ENCODE measurements at regions not wholly inside any gene's neighbourhood (a gene's known extent, or its start where the extent isn't known, plus 50 kb on each side); places are given as distances from the start of the nearest gene placed in this dataset.

- Mint-ChIP-seq H3K4me1 (ENCODE audit: low read depth) (no peaks in the 10 kb centered on the region), H3K9me3 (no peaks in the 10 kb centered on the region), H3K27ac (no peak overlapping the region), H3K27me3 (ENCODE audit: low read depth) (peaks cover 12% of the 10 kb centered on the region), H3K4me3 (no peak overlapping the region), H3K36me3 (ENCODE audit: low read depth) (no peaks in the 10 kb centered on the region)
- DNase-seq (ENCODE audit: low spot score): no peak
These were observed 170.6 kb upstream of the DCN start for GRCh38 chr12:91353266-91353665.

DNA sequence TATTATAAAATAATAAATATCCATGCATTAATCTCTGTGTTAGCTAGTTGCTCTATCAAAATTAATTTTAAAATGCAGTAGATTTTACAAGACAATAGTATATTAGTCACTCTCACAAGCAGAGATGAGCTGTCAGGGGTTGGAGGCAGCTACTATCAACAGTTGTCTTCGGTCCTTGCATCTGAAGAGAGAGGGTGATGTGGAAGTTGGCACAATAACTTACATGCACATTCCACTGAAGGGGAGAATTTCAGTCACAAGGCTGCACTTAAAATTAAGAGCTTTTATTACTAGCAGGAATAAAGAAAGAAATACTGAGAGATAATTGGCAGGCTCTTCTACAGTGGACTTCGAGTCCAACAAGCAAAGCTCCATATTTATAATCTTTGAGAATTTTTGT is 166.9 kb upstream of the DCN start:
- no peaks in the 10 kb centered on the region for H3K36me3 Mint-ChIP-seq (ENCODE audit: low read depth)
- H3K27me3 Mint-ChIP-seq (ENCODE audit: low read depth): peaks cover 3% of the 10 kb centered on the region
- no peak for DNase-seq (ENCODE audit: low spot score)
- no peaks in the 10 kb centered on the region for H3K4me1 Mint-ChIP-seq (ENCODE audit: low read depth)
- H3K27ac Mint-ChIP-seq: no peak overlapping the region
- H3K4me3 Mint-ChIP-seq: no peak overlapping the region
- H3K9me3 Mint-ChIP-seq: no peaks in the 10 kb centered on the region

DNA sequence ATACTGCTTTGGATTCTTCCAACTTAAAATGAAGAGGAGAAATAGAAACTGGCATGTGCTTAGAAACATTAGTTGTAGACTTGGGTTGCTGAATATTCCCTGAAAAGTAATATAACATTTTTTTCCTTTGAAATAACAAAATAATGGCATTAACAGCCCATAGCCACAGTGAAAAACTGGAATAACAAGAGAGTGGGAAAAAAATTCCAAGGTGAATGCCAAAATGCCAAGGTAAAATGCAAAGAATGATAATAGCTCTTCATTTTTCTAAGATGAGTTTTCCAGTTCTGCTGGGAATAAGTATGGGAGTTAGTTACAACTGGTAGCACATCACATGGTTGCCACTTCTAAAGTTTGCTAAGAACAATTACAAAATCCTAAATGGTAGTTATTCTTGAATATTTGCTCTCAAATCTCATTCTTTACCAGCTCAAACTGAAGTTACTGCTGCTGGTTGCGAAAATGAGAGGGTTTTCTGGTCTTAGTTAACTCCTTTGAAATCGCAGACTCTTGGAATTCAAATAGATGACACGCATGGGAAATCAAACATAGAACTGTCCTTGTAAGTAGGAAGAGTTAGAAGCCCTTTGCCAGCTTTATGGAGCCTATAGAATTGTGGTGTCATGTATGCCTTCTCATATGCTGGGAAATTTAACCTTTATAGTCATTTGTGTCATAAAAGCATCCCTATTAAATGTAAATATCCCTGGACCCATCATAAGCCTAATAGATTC is 165.0 kb upstream of the DCN start:
- H3K27me3 Mint-ChIP-seq (ENCODE audit: low read depth): no peaks in the 10 kb centered on the region
- no peaks in the 10 kb centered on the region for H3K4me1 Mint-ChIP-seq (ENCODE audit: low read depth)
- no peak overlapping the region for H3K27ac Mint-ChIP-seq
- H3K9me3 Mint-ChIP-seq: no peaks in the 10 kb centered on the region
- H3K4me3 Mint-ChIP-seq: no peak overlapping the region
- no peaks in the 10 kb centered on the region for H3K36me3 Mint-ChIP-seq (ENCODE audit: low read depth)
- DNase-seq (ENCODE audit: low spot score): no peak

- no peaks in the 10 kb centered on the region for H3K4me1 Mint-ChIP-seq (ENCODE audit: low read depth)
- H3K27me3 Mint-ChIP-seq (ENCODE audit: low read depth): no peaks in the 10 kb centered on the region
- no peak for DNase-seq (ENCODE audit: low spot score)
- no peak overlapping the region for H3K4me3 Mint-ChIP-seq
- H3K9me3 Mint-ChIP-seq: no peaks in the 10 kb centered on the region
- no peaks in the 10 kb centered on the region for H3K36me3 Mint-ChIP-seq (ENCODE audit: low read depth)
- H3K27ac Mint-ChIP-seq: no peak overlapping the region
These were observed 164.2 kb upstream of the DCN start for GRCh38 chr12:91346827-91347226.

DNA sequence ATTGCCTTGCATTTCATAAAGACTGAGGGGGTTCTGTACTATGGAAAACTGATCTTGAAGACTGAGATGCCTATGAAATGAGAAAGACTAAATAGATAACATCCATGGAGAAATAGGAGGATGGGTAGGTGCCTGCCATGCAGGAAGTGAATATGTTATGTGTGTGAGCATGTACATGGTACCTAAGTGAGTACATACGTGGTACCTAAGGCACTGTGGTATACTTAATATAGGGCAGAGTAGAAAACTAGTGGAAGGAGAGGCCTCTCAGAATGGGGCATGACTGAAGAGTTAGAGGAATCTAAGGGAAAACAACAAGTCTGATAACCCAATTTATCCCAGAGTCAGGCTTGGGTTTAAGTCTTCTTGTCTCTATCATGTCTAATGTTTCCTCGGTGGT is 161.8 kb upstream of the DCN start:
- Mint-ChIP-seq H3K36me3 (ENCODE audit: low read depth) (no peaks in the 10 kb centered on the region), H3K9me3 (no peaks in the 10 kb centered on the region), H3K27me3 (ENCODE audit: low read depth) (no peaks in the 10 kb centered on the region), H3K27ac (no peak overlapping the region), H3K4me1 (ENCODE audit: low read depth) (no peaks in the 10 kb centered on the region), H3K4me3 (no peak overlapping the region)
- no peak for DNase-seq (ENCODE audit: low spot score)

GRCh38 chr12:91343010-91343409 is 160.4 kb upstream of the DCN start:
- Mint-ChIP-seq H3K4me1 (ENCODE audit: low read depth) (no peaks in the 10 kb centered on the region), H3K9me3 (no peaks in the 10 kb centered on the region), H3K27ac (no peak overlapping the region), H3K27me3 (ENCODE audit: low read depth) (no peaks in the 10 kb centered on the region), H3K36me3 (ENCODE audit: low read depth) (no peaks in the 10 kb centered on the region), H3K4me3 (no peak overlapping the region)
- DNase-seq (ENCODE audit: low spot score): no peak

DNA sequence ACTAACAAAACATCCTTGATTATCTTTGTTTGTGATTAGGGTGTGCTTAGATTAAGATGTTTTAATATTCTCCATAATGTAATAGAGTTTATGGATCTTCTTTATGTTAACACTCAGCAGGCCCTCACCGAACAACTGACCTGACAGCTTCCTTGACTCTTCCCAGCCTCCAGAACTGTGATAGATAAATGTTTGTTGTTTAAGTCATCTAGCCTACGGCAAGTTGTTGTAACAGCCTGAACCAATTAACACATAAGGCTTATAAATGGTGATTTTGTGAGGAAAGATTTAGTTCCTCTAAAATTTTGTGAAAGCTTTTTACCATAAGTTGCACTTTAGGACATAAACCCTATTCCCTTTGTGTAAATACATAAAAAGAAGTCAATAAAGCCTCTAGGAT is 156.5 kb upstream of the DCN start:
- H3K4me3 Mint-ChIP-seq: no peak overlapping the region
- H3K36me3 Mint-ChIP-seq (ENCODE audit: low read depth): no peaks in the 10 kb centered on the region
- H3K4me1 Mint-ChIP-seq (ENCODE audit: low read depth): no peaks in the 10 kb centered on the region
- peaks cover 2% of the 10 kb centered on the region for H3K27me3 Mint-ChIP-seq (ENCODE audit: low read depth)
- H3K27ac Mint-ChIP-seq: no peak overlapping the region
- H3K9me3 Mint-ChIP-seq: no peaks in the 10 kb centered on the region
- no peak for DNase-seq (ENCODE audit: low spot score)

GRCh38 chr12:91335699-91336098 is 153.1 kb upstream of the DCN start:
- Mint-ChIP-seq H3K4me1 (ENCODE audit: low read depth) (no peaks in the 10 kb centered on the region), H3K27ac (no peak overlapping the region), H3K9me3 (no peaks in the 10 kb centered on the region), H3K4me3 (no peak overlapping the region), H3K36me3 (ENCODE audit: low read depth) (no peaks in the 10 kb centered on the region), H3K27me3 (ENCODE audit: low read depth) (peaks cover 2% of the 10 kb centered on the region)
- DNase-seq (ENCODE audit: low spot score): no peak

- no peak overlapping the region for H3K4me3 Mint-ChIP-seq
- no peaks in the 10 kb centered on the region for H3K36me3 Mint-ChIP-seq (ENCODE audit: low read depth)
- H3K27ac Mint-ChIP-seq: no peak overlapping the region
- no peaks in the 10 kb centered on the region for H3K9me3 Mint-ChIP-seq
- no peak for DNase-seq (ENCODE audit: low spot score)
- no peaks in the 10 kb centered on the region for H3K4me1 Mint-ChIP-seq (ENCODE audit: low read depth)
- H3K27me3 Mint-ChIP-seq (ENCODE audit: low read depth): peaks cover 2% of the 10 kb centered on the region
These were observed 151.3 kb upstream of the DCN start for GRCh38 chr12:91333966-91334365.

DNA sequence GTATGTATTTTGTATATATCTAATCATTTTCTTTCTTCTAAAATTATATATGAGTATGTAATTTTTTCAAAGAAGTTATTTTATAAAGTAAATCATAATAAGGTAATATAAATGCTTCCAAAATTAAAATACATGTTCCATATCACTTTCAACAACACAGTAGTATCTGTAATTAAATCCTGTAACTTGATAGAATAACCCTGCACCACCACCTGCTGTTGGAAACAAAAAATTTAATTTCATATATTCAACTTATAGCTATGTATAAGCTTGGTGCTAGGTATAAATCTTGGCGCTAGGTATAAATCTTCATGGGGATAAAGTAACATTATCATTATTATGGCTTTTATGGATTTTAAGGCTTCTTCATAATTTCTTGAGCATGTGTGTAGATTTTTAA is 149.7 kb upstream of the DCN start:
- Mint-ChIP-seq H3K9me3 (no peaks in the 10 kb centered on the region), H3K4me1 (ENCODE audit: low read depth) (no peaks in the 10 kb centered on the region), H3K4me3 (no peak overlapping the region), H3K36me3 (ENCODE audit: low read depth) (no peaks in the 10 kb centered on the region), H3K27ac (no peak overlapping the region), H3K27me3 (ENCODE audit: low read depth) (peaks cover 2% of the 10 kb centered on the region)
- no peak for DNase-seq (ENCODE audit: low spot score)

DNA sequence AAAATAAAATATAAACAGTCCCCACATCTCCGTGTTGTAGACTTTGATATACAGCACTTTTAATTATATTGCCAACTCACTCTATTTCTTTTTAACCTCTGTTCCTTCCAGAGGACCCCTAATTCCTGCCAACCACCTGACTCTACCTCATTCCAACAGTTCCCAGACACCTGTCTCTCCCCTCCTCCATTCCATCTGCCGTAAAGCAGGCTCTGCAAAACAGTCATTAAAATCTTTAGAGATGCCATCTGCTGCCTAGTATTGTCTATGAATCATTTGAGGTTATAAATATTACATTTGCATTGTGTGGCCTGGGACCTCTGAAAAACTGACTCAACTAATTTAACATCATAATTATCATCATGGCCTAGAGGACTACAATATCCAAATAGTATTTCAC is 148.8 kb upstream of the DCN start:
- Mint-ChIP-seq H3K27ac (no peak overlapping the region), H3K4me1 (ENCODE audit: low read depth) (no peaks in the 10 kb centered on the region), H3K36me3 (ENCODE audit: low read depth) (no peaks in the 10 kb centered on the region), H3K27me3 (ENCODE audit: low read depth) (no peaks in the 10 kb centered on the region), H3K9me3 (no peaks in the 10 kb centered on the region), H3K4me3 (no peak overlapping the region)
- no peak for DNase-seq (ENCODE audit: low spot score)

GRCh38 chr12:91328451-91328850 is 145.8 kb upstream of the DCN start:
- Mint-ChIP-seq H3K9me3 (no peaks in the 10 kb centered on the region), H3K4me1 (ENCODE audit: low read depth) (no peaks in the 10 kb centered on the region), H3K27ac (no peak overlapping the region), H3K27me3 (ENCODE audit: low read depth) (no peaks in the 10 kb centered on the region), H3K36me3 (ENCODE audit: low read depth) (no peaks in the 10 kb centered on the region), H3K4me3 (no peak overlapping the region)
- no peak for DNase-seq (ENCODE audit: low spot score)

GRCh38 chr12:91327889-91328288 is 145.3 kb upstream of the DCN start:
- no peaks in the 10 kb centered on the region for H3K9me3 Mint-ChIP-seq

DNA sequence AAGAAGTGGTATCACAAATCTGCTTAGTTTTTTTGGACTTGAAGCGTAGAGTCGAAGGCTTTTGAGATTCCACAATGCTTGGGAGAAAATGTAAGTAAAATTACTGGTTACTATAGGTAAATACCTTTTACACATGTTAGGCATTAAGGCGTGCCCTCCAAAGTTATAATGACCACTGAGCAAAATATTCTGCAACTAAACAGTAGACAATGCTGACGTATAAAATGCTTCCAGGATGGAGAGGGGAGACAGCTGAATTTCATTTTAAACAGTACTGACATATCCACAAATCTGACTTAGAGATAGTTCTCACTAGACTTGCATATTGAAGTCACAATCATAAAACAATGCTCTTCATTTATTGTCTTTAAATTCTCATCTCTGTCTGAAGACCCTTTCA is 144.5 kb upstream of the DCN start:
- Mint-ChIP-seq H3K4me1 (ENCODE audit: low read depth) (no peaks in the 10 kb centered on the region), H3K27ac (no peak overlapping the region), H3K4me3 (no peak overlapping the region), H3K9me3 (no peaks in the 10 kb centered on the region), H3K27me3 (ENCODE audit: low read depth) (no peaks in the 10 kb centered on the region), H3K36me3 (ENCODE audit: low read depth) (no peaks in the 10 kb centered on the region)
- DNase-seq (ENCODE audit: low spot score): no peak

More at GRCh38 chr12:91327889-91328288, 145.3 kb upstream of the DCN start:
- Mint-ChIP-seq H3K27me3 (ENCODE audit: low read depth) (no peaks in the 10 kb centered on the region), H3K27ac (no peak overlapping the region), H3K4me1 (ENCODE audit: low read depth) (no peaks in the 10 kb centered on the region), H3K4me3 (no peak overlapping the region), H3K36me3 (ENCODE audit: low read depth) (no peaks in the 10 kb centered on the region)
- no peak for DNase-seq (ENCODE audit: low spot score)

Data from T-helper 2 cell treated with Interferon-gamma antibody and Interleukin-4, amounts not matched to agents 5 μg/mL and 100 μg/mL, for 36 hours (primary cell).